Activated CD8-positive, alpha-beta memory T cell treated with anti-CD3 and anti-CD28 coated beads, Interleukin-2, amount 50 U/mL, for 48 hours (primary cell): ENCODE measurements at regions not wholly inside any gene's neighbourhood (a gene's known extent, or its start where the extent isn't known, plus 50 kb on each side); places are given as distances from the start of the nearest gene placed in this dataset.

Experiments used
- DNase-seq: peaks from one replicate; pipeline ENCODE4 v3.0.0-alpha.2; 2020

- no peak for DNase-seq
These were observed 161.4 kb upstream of the TRPC7 start for GRCh38 chr5:136526791-136527190.

DNA sequence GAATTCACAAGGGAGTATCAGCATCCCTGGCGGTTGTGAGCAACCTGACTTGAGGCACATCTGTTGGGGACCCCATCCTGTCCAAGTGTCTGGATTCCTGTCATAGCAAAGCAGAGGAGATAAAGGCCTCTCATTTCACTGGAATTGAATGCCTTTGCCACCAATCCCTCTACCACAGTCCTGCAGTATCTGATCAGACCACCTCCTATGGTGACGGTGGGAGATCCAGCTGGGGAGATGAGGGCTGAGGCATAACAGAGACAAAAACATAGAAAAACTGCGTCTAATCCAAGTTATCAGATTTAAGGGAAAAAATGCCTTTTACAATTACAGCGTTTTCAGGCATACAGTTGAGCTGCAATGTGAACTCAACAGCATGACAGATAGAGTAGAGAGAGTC lies 160.7 kb upstream of the TRPC7 start:
- DNase-seq: no peak

GRCh38 chr5:136525597-136525996 lies 160.3 kb upstream of the TRPC7 start:
- no peak for DNase-seq

DNA sequence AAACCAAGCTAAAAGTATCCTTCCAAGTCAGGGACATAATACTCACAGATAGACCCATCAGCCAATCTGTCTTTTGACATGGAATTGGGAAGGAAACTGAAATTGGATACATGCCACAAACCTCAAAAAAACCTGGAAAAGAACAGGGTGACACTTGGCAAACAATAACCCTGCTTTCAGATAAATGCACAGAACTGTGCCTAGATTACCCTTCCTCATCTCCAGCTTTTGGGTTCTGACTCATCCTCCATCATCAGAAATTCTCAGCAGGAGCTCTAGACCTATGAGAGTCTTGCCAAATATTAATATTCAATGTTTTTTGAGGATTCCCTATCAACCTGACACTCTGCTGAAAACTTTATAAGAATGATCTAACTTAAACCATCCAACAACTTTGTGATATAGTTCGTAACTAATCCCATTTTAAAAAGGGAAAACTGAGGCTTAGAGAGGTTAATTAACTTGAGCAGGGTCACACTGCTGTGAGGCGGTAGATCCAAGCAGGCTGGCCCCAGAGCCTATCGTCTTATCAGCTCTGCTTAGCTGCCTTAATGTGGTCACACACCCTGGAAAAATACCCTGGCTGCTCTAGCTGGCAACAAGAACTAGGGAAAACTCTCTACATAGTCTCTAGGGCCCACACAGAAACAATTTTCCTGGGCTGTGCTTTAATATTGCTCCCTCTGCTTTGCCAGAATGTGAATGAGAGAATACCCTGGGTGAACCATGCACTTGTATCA lies 157.0 kb upstream of the TRPC7 start:
- no peak for DNase-seq

GRCh38 chr5:136521696-136522095 lies 156.4 kb upstream of the TRPC7 start:
- no peak for DNase-seq

GRCh38 chr5:136518814-136519213 lies 153.5 kb upstream of the TRPC7 start:
- DNase-seq: no peak

DNA sequence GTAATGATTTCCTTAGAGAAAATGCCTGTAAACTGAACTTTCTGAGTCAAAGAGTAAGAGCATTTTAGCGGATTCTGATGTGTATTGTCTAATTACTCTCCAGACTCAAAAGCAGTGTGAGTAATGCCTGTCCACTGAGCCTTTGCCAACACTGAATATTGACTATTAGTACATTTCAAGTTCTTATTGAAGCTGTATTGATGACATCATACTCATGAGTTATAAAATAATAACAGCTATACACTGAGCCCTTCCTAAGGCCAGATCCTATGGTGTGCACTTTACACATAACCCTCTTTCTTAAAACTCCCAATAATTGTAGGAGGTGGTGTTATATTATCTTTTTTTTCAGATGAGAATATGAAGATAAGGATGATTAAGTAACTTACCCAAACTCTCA lies 152.8 kb upstream of the TRPC7 start:
- no peak for DNase-seq

DNA sequence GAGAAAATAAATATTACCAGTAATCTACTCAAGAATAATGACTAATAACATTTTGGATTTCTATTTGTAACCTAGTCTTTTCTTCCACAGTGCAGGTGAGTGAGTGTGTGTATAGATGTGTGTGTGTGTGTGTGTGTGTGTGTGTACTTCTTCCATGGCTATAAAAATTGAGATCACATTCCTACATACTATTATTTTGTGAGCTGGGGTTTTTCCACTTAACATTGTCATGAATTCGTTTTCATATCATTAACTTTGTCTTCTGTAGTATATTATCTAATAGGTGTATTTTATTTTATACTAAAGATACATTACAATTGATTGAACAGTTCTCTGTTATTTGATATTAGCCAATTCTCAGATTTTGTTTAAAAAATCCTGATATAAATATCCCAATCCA lies 152.4 kb upstream of the TRPC7 start:
- no peak for DNase-seq

DNA sequence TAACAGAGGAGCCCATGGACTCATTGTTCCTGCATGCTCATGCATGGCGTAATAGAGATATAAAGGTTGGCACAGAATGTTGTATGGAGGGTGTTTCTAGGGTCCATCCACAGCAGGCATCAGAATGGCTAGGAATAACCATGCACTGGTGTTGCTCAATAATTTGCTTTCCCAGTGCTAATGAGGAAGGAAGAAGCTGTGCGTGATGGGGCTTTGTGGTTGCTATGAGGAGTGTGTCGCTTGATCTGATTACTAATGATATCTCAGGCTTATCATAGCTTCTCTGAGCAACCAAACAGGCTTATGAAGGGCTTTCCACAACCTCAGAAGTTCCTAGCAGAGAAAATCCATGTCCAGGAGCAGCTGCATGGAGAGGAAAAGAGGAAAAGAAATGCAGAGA lies 151.3 kb upstream of the TRPC7 start:
- no peak for DNase-seq

DNA sequence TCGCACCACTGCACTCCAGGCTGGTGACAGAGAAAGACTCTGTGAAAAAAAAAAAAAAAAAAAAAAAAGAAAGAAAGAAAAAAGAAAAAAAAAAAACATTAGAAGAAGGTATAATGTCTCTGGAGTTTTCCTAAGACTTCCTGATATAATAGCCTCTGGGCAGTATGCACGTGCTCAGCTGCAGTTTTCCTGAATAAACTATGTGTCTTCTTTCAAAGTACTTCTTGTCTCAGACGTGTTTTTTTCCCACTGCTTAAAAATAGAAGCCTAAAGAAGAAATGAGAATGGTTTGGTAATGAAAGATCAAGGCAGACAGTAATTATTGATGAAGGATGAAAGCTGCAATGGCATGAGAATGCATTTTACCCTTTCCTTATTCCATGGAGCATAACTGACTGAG lies 148.1 kb upstream of the TRPC7 start:
- DNase-seq: no peak

DNA sequence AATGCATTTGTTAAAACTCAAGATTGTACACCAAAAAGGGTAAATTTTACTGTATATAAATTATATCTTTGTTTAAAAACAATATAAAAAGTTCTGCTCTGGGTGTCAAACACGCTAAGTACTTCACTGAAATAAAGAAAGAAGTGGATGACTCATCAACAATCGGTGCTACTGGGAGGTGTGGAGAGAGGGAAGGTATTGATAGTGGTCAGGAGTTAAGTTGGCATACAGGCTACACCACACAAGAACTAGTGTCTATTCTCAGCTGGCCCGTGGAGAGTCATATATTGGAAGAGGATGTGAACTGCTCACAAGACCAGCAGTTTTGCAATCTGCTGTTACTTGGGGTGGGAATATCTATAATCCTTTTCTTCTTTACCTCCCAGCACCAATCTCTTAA lies 145.7 kb upstream of the TRPC7 start:
- DNase-seq: no peak

- DNase-seq: no peak
These were observed 145.1 kb upstream of the TRPC7 start for GRCh38 chr5:136510481-136510880.

GRCh38 chr5:136506131-136506530 lies 140.8 kb upstream of the TRPC7 start:
- no peak for DNase-seq

- no peak for DNase-seq
These were observed 135.8 kb upstream of the TRPC7 start for GRCh38 chr5:136501133-136501532.

- DNase-seq: no peak
These were observed 127.2 kb upstream of the TRPC7 start for GRCh38 chr5:136492587-136492986.

- DNase-seq: no peak
These were observed 126.5 kb upstream of the TRPC7 start for GRCh38 chr5:136491806-136492205.

- DNase-seq: no peak
These were observed 119.5 kb upstream of the TRPC7 start for GRCh38 chr5:136484808-136485325.

DNA sequence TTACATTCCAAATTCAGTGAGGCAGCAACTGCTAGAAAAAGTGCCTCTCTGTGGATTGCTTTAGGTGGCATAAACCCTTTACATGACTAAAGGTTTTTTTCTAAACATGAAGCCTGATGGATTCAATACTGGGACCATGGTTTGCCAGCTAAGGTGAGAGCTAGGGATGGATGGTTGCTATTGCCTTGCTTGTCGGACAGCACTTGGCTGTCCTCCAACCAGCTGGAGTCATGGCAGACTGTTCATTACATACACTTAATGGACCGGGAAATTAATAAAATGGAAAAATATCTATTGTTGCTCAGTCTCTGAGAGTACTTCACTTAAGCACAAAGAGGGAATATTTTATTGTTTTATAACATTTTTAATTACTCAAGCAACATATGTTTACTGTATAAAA lies 116.9 kb upstream of the TRPC7 start:
- DNase-seq: no peak

GRCh38 chr5:136474466-136474865 lies 109.1 kb upstream of the TRPC7 start:
- no peak for DNase-seq

GRCh38 chr5:136467632-136468031 lies 102.3 kb upstream of the TRPC7 start:
- no peak for DNase-seq

DNA sequence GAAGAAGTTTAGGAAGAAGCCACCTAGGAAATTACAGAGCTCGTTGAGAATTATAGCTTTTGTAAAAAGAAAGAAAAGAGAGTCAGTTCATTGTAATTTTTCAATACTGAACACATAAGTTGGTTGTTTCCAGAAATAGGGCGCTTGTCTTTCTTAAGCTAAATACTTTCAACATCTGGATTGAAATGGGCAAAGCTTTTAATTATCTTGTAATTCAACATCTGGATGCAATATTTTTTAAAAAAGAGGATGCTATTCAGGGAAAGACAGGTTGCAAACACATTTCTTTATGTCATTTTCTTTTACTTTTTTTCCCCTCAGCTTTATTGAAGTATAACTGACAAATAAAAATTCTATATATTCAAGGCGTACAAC lies 100.7 kb upstream of the TRPC7 start:
- no peak for DNase-seq

DNA sequence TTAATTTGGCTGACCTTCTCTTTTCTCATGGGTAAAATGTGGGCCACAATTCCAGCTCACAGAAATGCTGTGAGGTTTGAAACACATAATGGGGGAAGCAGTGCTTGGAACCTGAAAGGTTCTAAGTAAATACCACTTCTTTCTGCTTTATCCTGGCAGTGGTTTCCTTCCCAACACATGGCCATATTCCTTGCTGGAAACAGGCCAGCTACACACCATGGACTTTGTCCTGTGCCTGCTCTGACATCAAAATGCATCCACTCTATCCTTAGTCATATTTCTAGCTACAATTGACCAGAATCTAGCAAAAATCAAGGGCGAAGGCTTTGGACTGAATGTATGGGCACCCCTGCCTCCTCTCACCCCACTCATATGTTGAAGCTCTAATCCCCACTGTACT lies 93.1 kb upstream of the TRPC7 start:
- DNase-seq: no peak

DNA sequence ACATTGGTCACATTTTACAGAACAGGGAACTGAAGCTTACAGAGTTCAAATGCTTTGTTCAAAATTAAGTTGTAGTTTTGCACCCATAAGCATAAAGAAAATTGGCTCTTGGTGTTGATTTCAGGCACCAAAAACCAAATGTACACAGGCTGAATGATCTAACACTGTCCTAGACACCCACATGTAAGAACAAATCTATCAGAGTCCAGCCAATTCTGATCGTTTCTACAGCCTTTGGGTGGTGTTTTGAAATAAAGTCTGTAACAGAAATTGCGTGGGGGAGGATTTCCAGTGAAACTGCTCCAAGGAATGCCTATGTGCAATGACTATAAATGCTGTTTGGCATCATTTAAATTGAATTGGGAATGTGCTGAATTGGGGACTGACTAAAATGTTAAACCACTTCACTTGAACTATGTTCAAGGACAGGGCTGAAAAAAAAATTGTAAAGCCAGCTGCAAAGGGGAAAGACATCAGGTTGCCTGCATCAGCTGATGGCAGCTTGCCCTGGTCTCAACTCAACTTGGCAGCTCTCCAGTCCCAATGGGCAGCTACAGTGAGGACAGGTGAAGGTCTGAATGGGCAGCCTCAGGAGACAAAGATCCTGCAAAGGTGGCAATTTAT lies 92.2 kb upstream of the TRPC7 start:
- DNase-seq: no peak

DNA sequence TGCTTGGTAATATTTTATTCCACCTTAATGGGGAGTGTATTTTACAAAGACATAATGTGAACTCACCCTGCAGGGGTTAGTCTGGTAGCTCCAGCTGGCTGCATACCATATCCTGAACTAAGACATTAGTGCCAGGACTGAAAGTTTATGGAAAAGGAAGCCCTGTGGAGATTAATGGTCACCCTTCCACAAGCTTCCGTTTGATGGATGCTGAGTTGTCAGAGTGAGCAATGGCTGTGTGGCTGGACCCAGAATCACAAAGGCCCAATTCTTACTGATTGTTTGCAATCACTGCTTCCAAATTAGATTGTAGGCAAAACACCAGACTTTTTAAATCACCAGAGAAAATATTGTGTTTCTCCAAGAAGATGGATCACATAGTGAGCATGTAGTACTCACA lies 90.1 kb upstream of the TRPC7 start:
- DNase-seq: no peak
